ENCODE measurements at regions not wholly inside any gene's neighbourhood (a gene's known extent, or its start where the extent isn't known, plus 50 kb on each side); places are given as distances from the start of the nearest gene placed in this dataset.

GRCh38 chr2:59930430-59930829, 623.0 kb downstream of the BCL11A start:
- no peak overlapping the region for H3K4me2 ChIP-seq (ENCODE audit: low read length)
- no peak overlapping the region for H2AFZ ChIP-seq (ENCODE audit: low read length)
- H3K4me3 ChIP-seq (ENCODE audit: low read depth, low read length, poor library complexity, severe bottlenecking): no peak overlapping the region
- H3K4me1 ChIP-seq (ENCODE audit: insufficient read depth, low read length, severe bottlenecking): no peaks in the 10 kb centered on the region
- H3K27me3 ChIP-seq (ENCODE audit: insufficient read depth, low read length): no peaks in the 10 kb centered on the region
- H4K20me1 ChIP-seq (ENCODE audit: insufficient read depth, low read length): no peaks in the 10 kb centered on the region
- TF ChIP-seq, protein P1, sequence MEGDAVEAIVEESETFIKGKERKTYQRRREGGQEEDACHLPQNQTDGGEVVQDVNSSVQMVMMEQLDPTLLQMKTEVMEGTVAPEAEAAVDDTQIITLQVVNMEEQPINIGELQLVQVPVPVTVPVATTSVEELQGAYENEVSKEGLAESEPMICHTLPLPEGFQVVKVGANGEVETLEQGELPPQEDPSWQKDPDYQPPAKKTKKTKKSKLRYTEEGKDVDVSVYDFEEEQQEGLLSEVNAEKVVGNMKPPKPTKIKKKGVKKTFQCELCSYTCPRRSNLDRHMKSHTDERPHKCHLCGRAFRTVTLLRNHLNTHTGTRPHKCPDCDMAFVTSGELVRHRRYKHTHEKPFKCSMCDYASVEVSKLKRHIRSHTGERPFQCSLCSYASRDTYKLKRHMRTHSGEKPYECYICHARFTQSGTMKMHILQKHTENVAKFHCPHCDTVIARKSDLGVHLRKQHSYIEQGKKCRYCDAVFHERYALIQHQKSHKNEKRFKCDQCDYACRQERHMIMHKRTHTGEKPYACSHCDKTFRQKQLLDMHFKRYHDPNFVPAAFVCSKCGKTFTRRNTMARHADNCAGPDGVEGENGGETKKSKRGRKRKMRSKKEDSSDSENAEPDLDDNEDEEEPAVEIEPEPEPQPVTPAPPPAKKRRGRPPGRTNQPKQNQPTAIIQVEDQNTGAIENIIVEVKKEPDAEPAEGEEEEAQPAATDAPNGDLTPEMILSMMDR (IDR thresholded peaks at IDR 0.05; ENCODE audit: low read length): no peak
- TF ChIP-seq EZH2 (IDR thresholded peaks at IDR 0.05; ENCODE audit: borderline replicate concordance, low read length): no peak
- H3K36me3 ChIP-seq (ENCODE audit: insufficient read depth, low read length): no peaks in the 10 kb centered on the region
- no peaks in the 10 kb centered on the region for H3K9me2 ChIP-seq (ENCODE audit: low read depth, low read length)
- no peaks in the 10 kb centered on the region for H3K9me3 ChIP-seq (ENCODE audit: low read length)
- no peaks in the 10 kb centered on the region for H3F3A ChIP-seq (ENCODE audit: insufficient read depth, low read length)
- H3K27ac ChIP-seq (ENCODE audit: low read depth, low read length, poor library complexity, severe bottlenecking): no peak overlapping the region
- no peak overlapping the region for H3K9ac ChIP-seq (ENCODE audit: low read length)
- H3K79me2 ChIP-seq (ENCODE audit: insufficient read depth, low read length): no peaks in the 10 kb centered on the region

- Histone ChIP-seq H3F3A (ENCODE audit: insufficient read depth, low read length) (no peaks in the 10 kb centered on the region), H4K20me1 (ENCODE audit: insufficient read depth, low read length) (no peaks in the 10 kb centered on the region), H3K36me3 (ENCODE audit: insufficient read depth, low read length) (no peaks in the 10 kb centered on the region), H3K9ac (ENCODE audit: low read length) (no peak overlapping the region), H3K4me2 (ENCODE audit: low read length) (no peak overlapping the region), H3K27ac (ENCODE audit: low read depth, low read length, poor library complexity, severe bottlenecking) (no peak overlapping the region), H2AFZ (ENCODE audit: low read length) (no peak overlapping the region), H3K9me2 (ENCODE audit: low read depth, low read length) (no peaks in the 10 kb centered on the region), H3K9me3 (ENCODE audit: low read length) (no peaks in the 10 kb centered on the region), H3K4me3 (ENCODE audit: low read depth, low read length, poor library complexity, severe bottlenecking) (no peak overlapping the region), H3K79me2 (ENCODE audit: insufficient read depth, low read length) (no peaks in the 10 kb centered on the region), H3K27me3 (ENCODE audit: insufficient read depth, low read length) (no peaks in the 10 kb centered on the region), H3K4me1 (ENCODE audit: insufficient read depth, low read length, severe bottlenecking) (no peaks in the 10 kb centered on the region)
- TF ChIP-seq EZH2 (IDR thresholded peaks at IDR 0.05; ENCODE audit: borderline replicate concordance, low read length): no peak
- TF ChIP-seq, protein P1 (IDR thresholded peaks at IDR 0.05; ENCODE audit: low read length): no peak
Measured at GRCh38 chr2:59926731-59927130, 626.7 kb downstream of the BCL11A start.

DNA sequence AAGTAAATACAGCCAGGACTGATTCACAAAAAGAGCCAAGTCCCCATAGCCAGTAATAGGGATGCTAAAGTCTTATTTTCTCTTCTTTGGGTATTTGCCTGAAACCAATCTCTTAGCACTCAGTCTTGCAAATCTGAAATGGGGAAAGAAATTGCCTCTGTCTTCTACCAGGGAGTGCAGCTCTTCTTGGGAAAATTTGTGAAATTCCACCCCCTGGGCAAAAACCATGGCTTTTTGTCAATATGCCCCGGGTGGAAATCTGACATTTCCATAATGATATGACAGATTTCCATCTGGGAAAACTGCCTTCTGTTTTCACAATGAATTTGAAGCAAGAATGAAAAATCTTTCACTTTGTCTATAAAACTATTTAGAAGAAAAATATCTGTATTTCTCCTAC, 628.1 kb downstream of the BCL11A start:
- Histone ChIP-seq H3K4me3 (ENCODE audit: low read depth, low read length, poor library complexity, severe bottlenecking) (no peak overlapping the region), H3K9me2 (ENCODE audit: low read depth, low read length) (no peaks in the 10 kb centered on the region), H3K36me3 (ENCODE audit: insufficient read depth, low read length) (no peaks in the 10 kb centered on the region), H3K27ac (ENCODE audit: low read depth, low read length, poor library complexity, severe bottlenecking) (no peak overlapping the region), H4K20me1 (ENCODE audit: insufficient read depth, low read length) (no peaks in the 10 kb centered on the region), H3K4me2 (ENCODE audit: low read length) (no peak overlapping the region), H3K79me2 (ENCODE audit: insufficient read depth, low read length) (no peaks in the 10 kb centered on the region), H3F3A (ENCODE audit: insufficient read depth, low read length) (no peaks in the 10 kb centered on the region), H2AFZ (ENCODE audit: low read length) (no peak overlapping the region), H3K9ac (ENCODE audit: low read length) (no peak overlapping the region), H3K27me3 (ENCODE audit: insufficient read depth, low read length) (no peaks in the 10 kb centered on the region), H3K9me3 (ENCODE audit: low read length) (no peaks in the 10 kb centered on the region), H3K4me1 (ENCODE audit: insufficient read depth, low read length, severe bottlenecking) (no peaks in the 10 kb centered on the region)
- TF ChIP-seq, protein P1 (IDR thresholded peaks at IDR 0.05; ENCODE audit: low read length): no peak
- TF ChIP-seq EZH2 (IDR thresholded peaks at IDR 0.05; ENCODE audit: borderline replicate concordance, low read length): no peak

Measured in OCI-LY1 (cell line).